Activated CD8-positive, alpha-beta memory T cell treated with anti-CD3 and anti-CD28 coated beads, Interleukin-2, amount 50 U/mL, for 48 hours (primary cell): ENCODE measurements at regions not wholly inside any gene's neighbourhood (a gene's known extent, or its start where the extent isn't known, plus 50 kb on each side); places are given as distances from the start of the nearest gene placed in this dataset.
"Not testable (repeated sequence)": the region's sequence is repeated elsewhere in the genome, so short reads cannot be mapped to it uniquely, and the experiment has no call there.

Experiments used
- DNase-seq: peaks from one replicate; pipeline ENCODE4 v3.0.0-alpha.2; 2020

DNA sequence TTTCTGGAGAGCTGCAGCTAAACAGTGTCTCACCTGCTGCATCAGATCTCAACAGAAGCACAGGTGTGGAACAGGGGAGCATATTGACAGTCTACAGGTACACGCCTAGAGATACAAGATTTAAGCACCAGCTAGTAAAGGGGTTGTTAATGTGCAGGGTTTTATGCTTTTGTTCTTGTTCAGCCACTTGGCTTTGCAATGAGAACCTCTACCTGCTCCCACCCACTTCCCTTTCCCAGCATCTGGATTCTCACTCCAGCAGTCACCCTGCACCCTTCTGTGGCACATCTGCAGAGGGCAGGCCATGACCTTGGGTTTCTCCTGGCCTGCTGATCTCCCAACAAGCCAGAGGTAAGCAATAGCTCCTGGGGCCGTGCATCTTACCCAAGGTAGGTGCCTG, 446.6 kb downstream of the BUD13 start:
- no peak for DNase-seq

DNA sequence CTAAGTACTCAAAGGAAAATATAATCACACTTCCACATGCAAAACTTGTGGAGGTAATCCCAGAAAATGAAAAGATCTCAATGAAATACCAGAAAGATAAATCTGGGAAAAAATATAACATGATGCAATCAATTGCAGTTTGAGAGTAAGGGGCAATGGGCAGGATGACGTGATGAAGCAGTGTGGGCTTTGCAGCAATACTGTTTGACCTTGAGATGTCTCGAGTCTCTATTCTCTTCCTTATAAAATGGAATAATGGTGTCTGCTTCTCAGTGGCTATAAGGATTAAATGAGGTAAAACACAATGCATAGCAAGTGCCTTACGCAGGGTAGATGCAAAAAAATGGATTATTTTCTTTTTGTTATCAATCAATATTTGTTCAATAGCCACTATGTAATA, 447.5 kb downstream of the BUD13 start:
- DNase-seq = no peak

- DNase-seq = not testable (repeated sequence)
Measured at GRCh38 chr11:116324077-116324476, 448.7 kb downstream of the BUD13 start.

DNA sequence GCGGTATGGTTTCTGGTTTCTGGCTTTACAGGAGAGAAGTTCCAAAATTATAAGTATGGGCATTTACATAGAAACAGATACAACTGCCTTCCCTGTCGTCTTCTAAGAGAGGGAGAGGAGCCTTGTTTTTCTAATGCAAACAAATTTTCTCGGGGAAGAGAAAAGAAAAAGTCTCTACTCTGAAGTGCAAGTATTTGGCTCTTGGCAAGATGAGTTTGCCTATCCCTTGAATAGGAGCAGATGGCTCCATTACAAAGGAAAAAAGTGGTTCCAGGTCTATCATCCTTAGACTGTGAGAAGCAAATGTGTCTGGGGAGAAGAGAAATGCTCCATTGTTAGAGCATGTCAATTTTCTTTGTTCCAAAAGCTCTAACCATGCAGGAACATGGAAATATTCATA, 455.6 kb downstream of the BUD13 start:
- no peak for DNase-seq

DNA sequence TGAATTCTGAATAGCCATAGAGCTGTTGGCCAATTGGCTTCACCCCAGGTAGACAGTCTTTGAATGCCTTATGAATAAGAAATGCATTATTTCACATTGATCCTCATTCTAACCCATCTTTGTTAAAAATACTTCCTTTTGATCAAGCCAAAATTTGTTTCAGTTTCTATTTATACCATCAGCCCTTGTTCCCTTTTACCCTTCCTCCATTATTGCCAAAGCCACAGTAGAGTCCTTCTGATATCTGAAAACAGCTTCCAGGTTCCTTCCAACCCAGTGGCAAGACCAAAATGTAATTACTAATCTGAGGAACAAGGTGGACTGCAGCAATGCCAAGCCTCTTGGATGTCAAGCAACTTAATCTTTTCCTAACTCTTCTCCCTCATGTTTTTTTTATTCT, 458.8 kb downstream of the BUD13 start:
- DNase-seq = no peak

DNA sequence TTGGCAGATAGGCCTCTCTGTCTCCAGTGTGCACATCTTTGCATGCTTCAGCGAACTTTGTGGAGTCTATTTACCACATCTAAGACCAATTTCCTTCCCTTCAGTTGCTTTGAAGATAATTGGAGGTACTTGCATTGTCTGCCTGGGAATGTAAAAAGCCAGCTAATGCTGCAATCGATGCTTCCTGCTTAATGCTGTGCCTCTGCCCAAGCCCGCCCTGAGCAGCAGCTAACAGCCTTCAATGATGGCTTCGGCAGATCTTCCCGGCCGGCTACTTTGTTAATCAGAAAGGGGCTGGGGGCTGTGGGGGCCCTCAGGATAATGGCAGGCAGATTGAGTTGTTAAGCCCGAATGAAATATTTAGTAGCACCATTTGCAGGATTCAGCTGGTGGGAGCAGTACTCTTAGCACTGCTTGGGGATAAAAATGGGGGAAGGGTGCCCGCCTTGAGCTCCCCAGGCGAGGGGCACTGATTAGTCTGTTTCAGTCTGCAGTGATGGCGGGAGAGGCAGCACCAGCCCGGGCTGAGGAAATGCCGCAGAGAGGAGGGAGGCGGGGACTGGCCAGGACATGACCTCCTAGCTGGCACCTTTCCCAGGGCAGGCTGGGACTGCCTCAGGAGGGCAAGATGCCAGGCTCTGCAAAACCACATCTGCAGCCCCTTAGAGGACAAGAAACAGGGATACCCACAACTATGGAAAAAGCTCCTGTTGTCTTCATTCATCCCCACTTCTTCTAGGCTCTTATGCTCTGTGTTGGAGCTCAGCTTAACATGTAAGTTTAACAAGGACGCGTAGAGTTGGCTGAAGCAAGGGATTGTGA, 460.0 kb downstream of the BUD13 start:
- DNase-seq = no peak

GRCh38 chr11:116311206-116311605, 461.6 kb downstream of the BUD13 start:
- no peak for DNase-seq

- DNase-seq = no peak
Measured at GRCh38 chr11:116310698-116311097, 462.1 kb downstream of the BUD13 start.

GRCh38 chr11:116310226-116310625, 462.6 kb downstream of the BUD13 start:
- DNase-seq = no peak

DNA sequence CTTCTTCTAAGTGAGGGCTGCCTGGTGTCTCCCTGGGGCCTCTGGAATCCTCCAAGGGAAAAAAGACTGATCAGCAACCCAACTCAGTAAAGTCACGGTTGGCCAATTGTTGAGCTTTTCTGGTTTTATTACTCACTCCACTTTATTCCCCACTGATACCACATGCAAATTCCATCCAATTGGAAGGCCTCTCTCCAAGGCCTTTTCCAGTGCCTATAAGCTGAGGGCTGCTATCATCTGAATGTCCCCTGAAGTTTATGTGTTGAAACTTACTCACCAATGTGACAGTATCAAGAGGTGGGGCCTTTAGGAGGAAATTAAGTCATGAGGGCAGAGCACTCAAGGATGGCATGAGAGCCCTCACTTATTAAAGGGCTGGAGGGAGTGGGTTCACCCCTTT, 463.3 kb downstream of the BUD13 start:
- no peak for DNase-seq

DNA sequence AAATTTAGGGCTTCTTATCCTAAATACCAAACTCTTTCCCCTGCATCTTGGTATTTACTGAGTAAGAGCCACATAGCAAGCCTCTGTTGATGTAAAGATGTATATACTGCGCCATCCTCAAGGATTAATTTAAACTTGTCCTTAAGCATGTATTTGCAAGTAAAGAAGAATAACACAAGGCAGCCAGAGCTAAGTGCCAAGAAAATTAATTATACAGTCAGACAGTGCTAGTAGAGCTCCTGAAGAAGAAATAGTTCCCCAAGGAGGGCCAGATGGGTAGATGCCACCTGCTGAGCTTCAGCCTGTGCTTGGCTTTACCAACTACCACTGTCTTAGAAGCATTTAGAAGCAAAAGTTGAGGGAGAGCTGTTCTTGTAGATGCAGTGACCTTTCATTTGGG, 470.0 kb downstream of the BUD13 start:
- no peak for DNase-seq

GRCh38 chr11:116301141-116301540, 471.6 kb downstream of the BUD13 start:
- no peak for DNase-seq

DNA sequence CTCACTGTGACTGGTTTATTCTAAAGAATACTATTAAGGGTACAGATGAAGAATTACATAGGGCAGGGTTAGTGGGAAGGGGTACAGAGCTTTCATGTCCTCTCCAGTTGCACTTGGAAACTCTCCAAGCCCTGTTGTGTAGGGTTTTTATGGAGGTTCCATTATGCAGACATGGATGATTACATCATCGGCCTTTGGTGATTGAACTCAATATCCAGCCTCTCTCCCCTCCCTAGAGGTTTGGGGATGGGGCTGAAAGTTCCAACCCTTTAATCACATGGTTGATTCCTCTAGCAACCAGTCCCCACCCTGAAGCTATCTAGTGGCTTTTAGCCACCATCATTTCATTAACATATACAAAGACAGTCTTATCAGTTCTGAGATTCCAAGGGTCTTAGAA, 472.6 kb downstream of the BUD13 start:
- no peak for DNase-seq

DNA sequence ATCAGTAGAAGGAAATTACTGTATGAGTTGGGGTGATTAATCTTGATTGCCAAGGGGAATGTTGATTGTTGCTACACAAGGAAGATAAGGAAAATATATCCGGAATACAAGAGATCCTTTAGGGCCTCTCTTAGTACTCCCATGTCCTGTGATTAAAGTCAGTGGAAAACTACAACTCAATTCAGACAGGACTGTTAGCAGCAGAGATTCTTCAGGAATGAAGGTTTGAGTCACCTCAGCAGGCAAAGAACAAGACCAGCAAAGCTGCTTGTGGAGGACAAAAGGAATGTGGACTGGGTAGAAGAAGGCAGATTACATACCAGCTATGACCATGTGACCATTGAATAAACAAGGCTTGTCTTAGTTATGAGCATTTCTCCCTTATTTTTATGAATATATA, 478.2 kb downstream of the BUD13 start:
- no peak for DNase-seq

- DNase-seq = no peak
Measured at GRCh38 chr11:116287866-116288265, 484.9 kb downstream of the BUD13 start.

GRCh38 chr11:116285026-116285425, 487.8 kb downstream of the BUD13 start:
- DNase-seq = no peak

GRCh38 chr11:116283300-116283699, 489.5 kb downstream of the BUD13 start:
- DNase-seq = no peak

DNA sequence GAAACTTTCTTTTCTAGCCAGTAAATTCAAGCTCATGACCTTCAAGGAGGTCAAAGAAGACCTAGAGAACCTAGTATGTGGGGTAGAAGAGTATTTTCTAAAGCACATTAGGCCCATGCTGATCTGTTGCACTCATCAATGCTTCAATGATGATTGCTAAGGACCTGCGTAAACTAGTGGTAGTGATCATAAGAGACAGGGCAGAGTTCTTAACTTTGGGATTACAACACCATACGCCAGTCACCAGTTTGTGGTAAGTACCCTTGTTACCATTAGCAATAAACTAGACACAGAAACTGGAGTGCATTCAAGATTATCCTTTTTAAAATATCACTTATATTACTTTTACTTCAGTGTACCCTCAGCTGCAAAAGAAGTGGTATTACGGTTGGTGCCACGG, 490.3 kb downstream of the BUD13 start:
- no peak for DNase-seq

DNA sequence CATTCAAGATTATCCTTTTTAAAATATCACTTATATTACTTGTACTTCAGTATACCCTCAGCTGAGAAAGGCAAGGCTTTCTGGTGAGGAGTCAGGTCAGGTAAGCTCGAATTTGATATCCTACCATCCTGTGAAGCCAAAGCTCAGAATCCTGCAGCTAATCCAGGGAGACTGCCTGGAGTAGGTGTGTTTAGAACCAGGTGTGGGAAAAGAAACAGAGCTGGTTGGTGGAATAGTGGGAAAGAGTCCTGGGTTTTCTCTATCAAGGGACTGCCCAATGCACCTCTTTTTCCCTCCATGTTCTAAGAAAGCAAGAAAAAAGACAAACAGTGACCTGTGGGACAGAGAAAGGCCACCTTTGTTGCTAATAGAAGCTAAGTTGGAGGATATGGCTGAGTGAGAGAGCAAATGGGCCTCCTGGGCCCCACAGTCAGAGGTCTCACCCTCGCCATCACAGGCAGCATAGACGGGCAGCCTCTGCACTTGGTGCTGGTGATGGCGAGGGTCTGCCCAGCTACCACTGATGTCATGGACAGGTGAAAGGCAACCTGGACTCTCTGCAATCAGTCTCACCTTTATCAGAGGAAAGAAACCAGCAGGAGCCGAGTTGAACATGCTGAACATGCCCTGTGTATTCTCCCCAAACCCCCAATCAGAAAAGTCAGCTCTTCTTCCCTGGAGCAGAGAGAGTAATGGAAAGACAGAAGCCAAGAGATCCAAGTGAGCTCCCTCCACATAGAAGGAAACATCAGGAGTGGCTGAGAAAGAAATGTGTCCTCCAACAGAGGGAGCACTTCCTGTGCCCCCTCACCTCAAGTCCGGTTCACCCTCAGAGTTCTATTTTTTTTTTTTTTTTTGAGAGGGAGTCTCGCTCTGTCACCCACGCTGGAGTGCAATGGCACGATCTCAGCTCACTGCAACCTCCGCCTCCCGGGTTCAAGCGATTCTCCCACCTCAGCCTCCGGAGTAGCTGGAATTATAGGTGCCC, 491.3 kb downstream of the BUD13 start:
- DNase-seq = no peak

DNA sequence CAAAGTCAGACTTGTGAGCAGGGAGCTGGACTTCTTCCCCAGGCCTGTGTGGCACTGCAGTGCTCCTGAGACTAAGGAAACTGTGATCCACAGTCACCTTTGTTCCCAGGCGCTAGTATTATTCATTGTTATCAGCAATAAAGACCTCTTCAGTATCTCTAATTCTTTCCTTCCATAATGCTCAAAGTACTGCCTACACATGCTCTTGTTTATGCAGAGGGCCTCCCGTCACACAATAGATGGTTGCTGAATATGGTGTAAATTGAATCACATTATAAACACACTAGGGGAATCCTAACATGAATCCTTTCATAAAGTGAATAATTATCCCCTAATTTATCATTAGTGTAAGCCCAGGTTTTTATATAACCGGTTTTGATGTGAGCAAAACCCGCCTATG, 493.3 kb downstream of the BUD13 start:
- no peak for DNase-seq

- DNase-seq = no peak
Measured at GRCh38 chr11:116278076-116278475, 494.7 kb downstream of the BUD13 start.

DNA sequence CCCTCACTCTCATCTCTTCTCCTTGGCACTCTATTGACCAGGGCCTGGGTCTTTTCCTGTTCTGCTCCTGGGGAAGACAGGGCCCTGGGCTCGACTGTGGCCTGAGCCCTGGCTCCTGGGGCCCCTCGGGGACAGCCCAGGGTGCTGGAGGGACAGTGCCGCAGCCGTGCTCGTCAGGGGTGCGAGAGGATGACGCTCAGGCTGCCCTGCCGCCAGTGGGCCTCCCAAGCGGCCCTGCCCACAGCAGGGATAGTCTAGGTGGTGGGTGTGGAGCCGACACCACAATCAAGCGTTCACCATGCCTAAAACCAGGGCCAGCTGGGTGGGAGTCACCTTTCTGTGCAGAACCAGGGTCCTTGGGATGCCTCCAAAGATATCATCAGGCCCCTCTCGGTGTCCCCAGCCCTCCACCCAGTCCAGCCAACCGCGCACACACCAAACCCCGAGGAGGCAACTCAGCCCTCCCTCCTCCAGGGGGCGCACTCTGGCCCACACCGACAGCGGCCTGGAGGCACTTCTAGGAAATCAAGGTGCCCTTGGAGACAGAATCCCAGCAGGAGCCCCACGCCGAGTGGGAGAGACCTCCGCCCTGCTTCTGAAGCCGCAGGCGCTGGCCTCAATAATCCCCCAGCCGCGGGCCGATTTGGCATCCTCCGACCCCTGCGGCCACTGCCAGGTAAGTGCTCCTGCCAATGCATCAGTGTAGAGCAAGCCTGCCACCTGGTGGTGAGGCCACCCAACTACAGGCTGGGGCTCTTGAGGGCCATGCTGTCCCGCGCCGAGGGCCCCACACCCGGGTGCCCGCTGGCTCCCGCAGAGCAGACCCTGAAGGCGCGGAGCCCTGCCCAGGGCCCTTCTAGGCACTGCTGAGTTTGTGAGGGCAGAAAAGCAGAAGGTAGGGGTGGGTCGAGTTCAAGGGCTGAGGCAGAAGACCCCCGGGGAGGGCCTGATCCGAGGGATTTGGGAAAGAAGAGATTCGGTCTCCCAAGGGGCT, 496.4 kb downstream of the BUD13 start:
- peak; percentile 94 for DNase-seq

DNA sequence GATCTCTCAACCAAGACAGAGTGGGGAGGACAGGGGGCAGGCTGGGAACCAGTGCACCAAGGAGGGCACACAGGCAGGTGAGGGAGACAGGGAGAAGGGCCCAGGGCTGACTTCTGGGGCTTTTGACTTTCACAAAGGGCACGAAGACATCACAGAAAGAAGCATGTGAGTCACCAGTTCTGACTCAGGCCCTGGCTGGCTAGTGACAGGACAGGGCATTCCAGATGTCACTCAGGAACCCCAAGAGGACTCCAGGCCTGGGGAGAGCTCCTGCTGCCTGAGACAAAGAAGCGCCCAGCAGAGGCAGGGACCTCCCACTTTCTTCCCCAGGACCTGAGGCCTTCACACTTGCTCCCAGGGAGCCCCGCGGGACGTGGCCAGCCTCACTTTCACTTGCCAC, 497.2 kb downstream of the BUD13 start:
- DNase-seq = no peak
